ENCODE measurements at regions not wholly inside any gene's neighbourhood (a gene's known extent, or its start where the extent isn't known, plus 50 kb on each side); places are given as distances from the start of the nearest gene placed in this dataset.

DNA sequence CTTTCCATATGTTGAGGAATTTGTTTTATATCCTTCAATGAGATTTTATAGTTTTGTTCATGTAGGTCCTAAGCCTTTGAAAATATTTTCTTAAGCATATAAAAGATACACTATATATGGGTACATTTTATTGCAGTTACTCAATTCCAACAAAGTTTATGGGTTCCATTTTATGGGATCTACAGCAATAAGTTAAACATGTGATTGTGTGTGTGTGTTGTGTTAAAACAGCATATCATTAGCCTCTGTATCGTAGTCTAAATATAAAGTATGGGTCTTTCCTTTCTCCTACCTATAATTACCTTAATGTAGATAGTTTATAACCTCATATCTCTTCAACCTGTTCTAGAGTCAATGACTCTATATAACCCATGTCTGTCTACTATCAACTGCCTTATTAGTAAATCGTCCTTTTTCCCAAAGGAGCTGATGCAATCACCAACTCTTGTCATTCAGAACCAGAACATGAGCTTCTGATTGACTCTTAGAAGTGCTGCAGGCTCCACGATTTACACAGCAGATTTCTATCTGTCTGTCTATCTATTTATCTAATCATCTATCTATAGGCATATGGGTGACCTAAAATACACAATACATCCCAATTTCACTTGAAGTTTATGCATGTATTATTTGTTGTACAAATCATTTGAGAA is 512.6 kb upstream of the CBLB start:
- TF ChIP-seq, protein P1, sequence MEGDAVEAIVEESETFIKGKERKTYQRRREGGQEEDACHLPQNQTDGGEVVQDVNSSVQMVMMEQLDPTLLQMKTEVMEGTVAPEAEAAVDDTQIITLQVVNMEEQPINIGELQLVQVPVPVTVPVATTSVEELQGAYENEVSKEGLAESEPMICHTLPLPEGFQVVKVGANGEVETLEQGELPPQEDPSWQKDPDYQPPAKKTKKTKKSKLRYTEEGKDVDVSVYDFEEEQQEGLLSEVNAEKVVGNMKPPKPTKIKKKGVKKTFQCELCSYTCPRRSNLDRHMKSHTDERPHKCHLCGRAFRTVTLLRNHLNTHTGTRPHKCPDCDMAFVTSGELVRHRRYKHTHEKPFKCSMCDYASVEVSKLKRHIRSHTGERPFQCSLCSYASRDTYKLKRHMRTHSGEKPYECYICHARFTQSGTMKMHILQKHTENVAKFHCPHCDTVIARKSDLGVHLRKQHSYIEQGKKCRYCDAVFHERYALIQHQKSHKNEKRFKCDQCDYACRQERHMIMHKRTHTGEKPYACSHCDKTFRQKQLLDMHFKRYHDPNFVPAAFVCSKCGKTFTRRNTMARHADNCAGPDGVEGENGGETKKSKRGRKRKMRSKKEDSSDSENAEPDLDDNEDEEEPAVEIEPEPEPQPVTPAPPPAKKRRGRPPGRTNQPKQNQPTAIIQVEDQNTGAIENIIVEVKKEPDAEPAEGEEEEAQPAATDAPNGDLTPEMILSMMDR (IDR thresholded peaks at IDR 0.05; ENCODE audit: poor library complexity): no peak
- no peak for TF ChIP-seq EZH2phosphoT487 (IDR thresholded peaks at IDR 0.05; ENCODE audit: low read depth, severe bottlenecking, unreplicated experiment)
